Endothelial cell of umbilical vein (primary cell): ENCODE measurements at regions not wholly inside any gene's neighbourhood (a gene's known extent, or its start where the extent isn't known, plus 50 kb on each side); places are given as distances from the start of the nearest gene placed in this dataset.
"Not testable (repeated sequence)": the region's sequence is repeated elsewhere in the genome, so short reads cannot be mapped to it uniquely, and the experiment has no call there.

ENCODE experiments used
- CTCF ChIP-seq, 2 donors: IDR thresholded peaks; 1 replicate in 1 of 2; 2 replicates in 1 of 2; pipeline ENCODE4 v1.5.1; 2011; ENCODE audit warnings: low read length in 2 of 2, mild to moderate bottlenecking in 2 of 2, moderate library complexity in 2 of 2, control low read depth in 1 of 2, inconsistent platforms in 1 of 2, low read depth in 1 of 2; ENCODE audit not compliant: insufficient read depth in 1 of 2; ENCODE audit errors: extremely low read depth in 1 of 2
- MYC ChIP-seq: IDR thresholded peaks from one replicate; pipeline ENCODE4 v1.6.1; 2011; ENCODE audit warnings: mild to moderate bottlenecking, low read depth, low read length
- POLR2A ChIP-seq: IDR thresholded peaks from 2 replicates; pipeline ENCODE4 v1.6.1; 2012; ENCODE audit warnings: low read depth, mild to moderate bottlenecking, control low read depth, low read length
- POLR2AphosphoS5 ChIP-seq: IDR thresholded peaks from 2 replicates; pipeline ENCODE4 v1.6.1; 2012; ENCODE audit warnings: low read depth, mild to moderate bottlenecking, control low read depth, low read length, moderate library complexity; ENCODE audit not compliant: insufficient read depth

GRCh38 chr2:132307613-132308198 lies 108.9 kb upstream of the GPR39 start:
- not testable (repeated sequence) for TF ChIP-seq POLR2AphosphoS5; CTCF (IDR thresholded peaks at IDR 0.05; ENCODE audit: extremely low read depth in 1 of 2, insufficient read depth in 1 of 2, low read depth in 1 of 2, low read length in 2 of 2); MYC; POLR2A
